ENCODE measurements at regions not wholly inside any gene's neighbourhood (a gene's known extent, or its start where the extent isn't known, plus 50 kb on each side); places are given as distances from the start of the nearest gene placed in this dataset.

DNA sequence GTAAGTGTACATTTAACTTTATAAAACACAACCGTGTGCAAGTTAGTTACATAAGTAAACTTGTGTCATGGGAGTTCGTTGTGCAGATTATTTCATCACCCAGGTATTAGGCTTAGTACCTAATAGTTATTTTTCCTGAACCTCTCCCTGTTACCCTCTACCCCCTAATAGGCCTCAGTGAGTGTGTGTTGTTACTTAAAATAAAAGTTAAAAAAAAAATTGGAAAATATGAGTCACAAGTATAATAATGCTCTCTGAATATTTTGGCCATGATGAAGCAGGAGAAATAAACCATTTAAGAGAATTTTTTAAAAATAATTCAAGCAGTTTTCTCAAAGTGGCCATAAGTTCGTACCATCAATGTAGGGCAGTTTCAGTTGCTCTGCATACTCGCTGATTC lies 105.1 kb upstream of the GRID2 start:
- no peak overlapping the region for H3K27ac ChIP-seq (ENCODE audit: low read length)
- Mint-ChIP-seq H3K27me3 (no peaks in the 10 kb centered on the region), H3K36me3 (no peaks in the 10 kb centered on the region), H3K9me3 (peaks cover 0 to 12% (median 0%) of the 10 kb centered on the region in 3 donors), H3K4me3 (no peak overlapping the region), H3K27ac (no peak overlapping the region), H3K4me1 (no peaks in the 10 kb centered on the region)
- H3K4me3 ChIP-seq (ENCODE audit: control insufficient read depth in 1 of 2, extremely low read depth in 1 of 2, low read length in 1 of 2), result no peak overlapping the region
- WGBS (ENCODE audit: insufficient coverage), result no CpG with 5 or more reads among the region's 4 CpGs
- CTCF ChIA-PET, result no interaction called here
- DNase-seq (no peak), ATAC-seq (replicated peaks in 1 of 4) (no peak)
- H3K36me3 ChIP-seq (ENCODE audit: control insufficient read depth in 2 of 2, extremely low read depth in 1 of 2, insufficient read depth in 1 of 2, low read length in 1 of 2), result no peaks in the 10 kb centered on the region
- no peaks in the 10 kb centered on the region for H3K9me3 ChIP-seq
- H3K27me3 ChIP-seq (replicated peaks in 1 of 2; ENCODE audit: control insufficient read depth in 2 of 2, extremely low read depth in 1 of 2, insufficient read depth in 2 of 2, low read length in 1 of 2), result no peaks in the 10 kb centered on the region
- no peaks in the 10 kb centered on the region for H3K4me1 ChIP-seq (ENCODE audit: control insufficient read depth in 1 of 2, extremely low read depth in 1 of 2, insufficient read depth in 2 of 2, low read length in 2 of 2)
- POLR2A ChIA-PET, result no interaction called here

DNA sequence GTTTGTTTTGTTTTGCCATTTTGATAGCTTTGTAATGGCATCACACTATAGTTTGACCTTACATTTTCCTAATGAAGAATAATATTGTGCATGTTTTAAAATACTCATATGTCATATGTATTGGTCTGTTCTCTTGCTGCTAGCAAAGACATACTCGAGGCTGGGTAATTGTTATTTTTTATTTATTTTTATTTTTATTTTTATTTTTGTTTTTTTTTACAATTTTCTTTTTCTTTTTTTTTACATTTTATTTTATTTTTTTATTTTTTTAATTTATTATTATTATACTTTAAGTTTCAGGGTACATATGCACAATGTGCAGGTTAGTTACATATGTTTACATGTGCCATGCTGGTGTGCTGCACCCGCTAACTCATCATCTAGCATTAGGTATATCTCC lies 104.6 kb upstream of the GRID2 start:
- no peaks in the 10 kb centered on the region for H3K27me3 Mint-ChIP-seq
- no CpG with 5 or more reads among the region's 2 CpGs for WGBS (ENCODE audit: insufficient coverage)
- H3K36me3 Mint-ChIP-seq, result no peaks in the 10 kb centered on the region
- peaks cover 0 to 12% (median 0%) of the 10 kb centered on the region in 3 donors for H3K9me3 Mint-ChIP-seq
- ATAC-seq (replicated peaks in 1 of 4), result no peak
- CTCF ChIA-PET, result no interaction called here
- H3K4me3 ChIP-seq (ENCODE audit: control insufficient read depth in 1 of 2, extremely low read depth in 1 of 2, low read length in 1 of 2), result no peak overlapping the region
- H3K27ac ChIP-seq (ENCODE audit: low read length), result no peak overlapping the region
- no peak overlapping the region for H3K4me3 Mint-ChIP-seq
- H3K9me3 ChIP-seq, result no peaks in the 10 kb centered on the region
- no peaks in the 10 kb centered on the region for H3K27me3 ChIP-seq (replicated peaks in 1 of 2; ENCODE audit: control insufficient read depth in 2 of 2, extremely low read depth in 1 of 2, insufficient read depth in 2 of 2, low read length in 1 of 2)
- H3K27ac Mint-ChIP-seq, result no peak overlapping the region
- H3K36me3 ChIP-seq (ENCODE audit: control insufficient read depth in 2 of 2, extremely low read depth in 1 of 2, insufficient read depth in 1 of 2, low read length in 1 of 2), result no peaks in the 10 kb centered on the region
- H3K4me1 ChIP-seq (ENCODE audit: control insufficient read depth in 1 of 2, extremely low read depth in 1 of 2, insufficient read depth in 2 of 2, low read length in 2 of 2), result no peaks in the 10 kb centered on the region
- POLR2A ChIA-PET, result no interaction called here
- no peak for DNase-seq
- H3K4me1 Mint-ChIP-seq, result no peaks in the 10 kb centered on the region

DNA sequence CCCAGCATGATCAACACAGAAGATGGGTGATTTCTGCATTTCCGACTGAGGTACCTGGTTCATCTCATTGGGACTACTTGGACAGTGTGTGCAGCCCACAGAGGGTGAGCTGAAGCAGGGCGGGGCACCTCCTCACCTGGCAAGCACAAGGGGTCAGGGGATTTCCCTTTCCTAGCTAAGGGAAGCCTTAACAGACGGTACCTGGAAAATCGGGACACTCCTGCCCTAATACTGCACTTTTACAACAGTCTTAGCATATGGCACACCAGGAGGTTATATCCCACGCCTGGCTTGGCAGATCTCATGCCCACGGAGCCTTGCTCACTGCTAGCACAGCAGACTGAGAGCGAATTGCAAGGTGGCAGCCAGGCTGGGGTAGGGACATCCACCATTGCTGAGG lies 92.9 kb upstream of the GRID2 start:
- DNase-seq (no peak), ATAC-seq (replicated peaks in 1 of 4) (no peak)
- Histone ChIP-seq H3K36me3 (ENCODE audit: control insufficient read depth in 2 of 2, extremely low read depth in 1 of 2, insufficient read depth in 1 of 2, low read length in 1 of 2) (no peaks in the 10 kb centered on the region), H3K27ac (ENCODE audit: low read length) (no peak overlapping the region), H3K4me3 (ENCODE audit: control insufficient read depth in 1 of 2, extremely low read depth in 1 of 2, low read length in 1 of 2) (no peak overlapping the region), H3K4me1 (ENCODE audit: control insufficient read depth in 1 of 2, extremely low read depth in 1 of 2, insufficient read depth in 2 of 2, low read length in 2 of 2) (no peaks in the 10 kb centered on the region), H3K27me3 (replicated peaks in 1 of 2; ENCODE audit: control insufficient read depth in 2 of 2, extremely low read depth in 1 of 2, insufficient read depth in 2 of 2, low read length in 1 of 2) (no peaks in the 10 kb centered on the region), H3K9me3 (no peaks in the 10 kb centered on the region)
- H3K36me3 Mint-ChIP-seq, result no peaks in the 10 kb centered on the region
- H3K4me1 Mint-ChIP-seq, result no peaks in the 10 kb centered on the region
- H3K27me3 Mint-ChIP-seq, result no peaks in the 10 kb centered on the region
- WGBS (ENCODE audit: insufficient coverage), result 66% methylated on average over 6 of the region's 7 CpGs
- H3K4me3 Mint-ChIP-seq, result no peak overlapping the region
- H3K9me3 Mint-ChIP-seq, result peaks cover 7 to 25% (median 13%) of the 10 kb centered on the region in 3 donors
- POLR2A ChIA-PET, result no interaction called here
- H3K27ac Mint-ChIP-seq, result no peak overlapping the region
- CTCF ChIA-PET, result no interaction called here

DNA sequence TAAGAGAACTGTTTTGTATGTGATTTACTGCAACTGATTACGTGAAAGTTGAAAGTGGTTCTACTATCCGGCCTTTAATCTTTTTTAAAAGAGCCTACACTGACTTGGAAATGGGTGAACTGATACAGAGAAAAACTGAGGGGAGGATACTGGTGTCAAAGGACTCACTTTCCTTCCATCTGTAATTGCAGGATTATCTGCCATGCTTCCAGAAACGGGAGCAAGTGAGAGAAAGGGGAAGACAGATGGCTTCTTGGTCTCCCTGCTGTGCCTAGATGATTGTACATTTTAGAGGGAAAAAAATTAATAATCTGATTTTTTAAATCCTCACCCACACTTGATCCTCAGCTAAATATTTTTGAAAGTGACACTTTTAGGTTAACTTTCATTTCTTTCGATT lies 88.3 kb upstream of the GRID2 start:
- Histone ChIP-seq H3K36me3 (ENCODE audit: control insufficient read depth in 2 of 2, extremely low read depth in 1 of 2, insufficient read depth in 1 of 2, low read length in 1 of 2) (no peaks in the 10 kb centered on the region), H3K4me1 (ENCODE audit: control insufficient read depth in 1 of 2, extremely low read depth in 1 of 2, insufficient read depth in 2 of 2, low read length in 2 of 2) (no peaks in the 10 kb centered on the region), H3K27me3 (replicated peaks in 1 of 2; ENCODE audit: control insufficient read depth in 2 of 2, extremely low read depth in 1 of 2, insufficient read depth in 2 of 2, low read length in 1 of 2) (no peaks in the 10 kb centered on the region), H3K9me3 (no peaks in the 10 kb centered on the region), H3K27ac (ENCODE audit: low read length) (no peak overlapping the region), H3K4me3 (ENCODE audit: control insufficient read depth in 1 of 2, extremely low read depth in 1 of 2, low read length in 1 of 2) (no peak overlapping the region)
- ChIA-PET CTCF (no interaction called here), POLR2A (no interaction called here)
- 93% methylated on average over 2 of the region's 4 CpGs for WGBS (ENCODE audit: insufficient coverage)
- DNase-seq, result no peak
- Mint-ChIP-seq H3K27ac (no peak overlapping the region), H3K9me3 (peaks cover 12 to 44% (median 25%) of the 10 kb centered on the region in 3 donors), H3K4me1 (no peaks in the 10 kb centered on the region), H3K36me3 (no peaks in the 10 kb centered on the region), H3K27me3 (no peaks in the 10 kb centered on the region), H3K4me3 (no peak overlapping the region)
- no peak for ATAC-seq (replicated peaks in 1 of 4)

DNA sequence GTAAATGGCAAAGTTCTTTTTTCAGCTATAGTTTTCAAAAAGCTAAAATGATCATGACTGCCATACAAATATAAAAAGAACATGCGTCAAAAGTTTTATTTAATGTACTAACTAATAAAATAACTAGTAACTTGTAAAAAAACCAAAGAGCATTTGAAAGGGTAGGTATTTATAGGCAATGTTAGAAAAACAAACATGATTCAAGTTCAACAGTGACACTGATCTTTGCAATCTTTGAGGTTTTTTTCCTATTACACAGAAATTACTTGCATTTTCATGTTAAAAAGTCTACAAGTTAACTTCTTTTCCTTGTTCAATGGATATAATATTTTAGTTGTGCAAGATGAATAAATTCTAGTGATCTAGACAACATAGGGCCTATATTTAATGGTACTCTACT lies 72.3 kb upstream of the GRID2 start:
- H3K4me3 Mint-ChIP-seq, result no peak overlapping the region
- ChIA-PET CTCF (no interaction called here), POLR2A (interaction anchor here in 1 of 2 donors (0.7 kb wide), 1 partner anchor 1162 kb away, joined by 3 read pairs; no protein-coding TSS in a partner anchor)
- Histone ChIP-seq H3K4me3 (ENCODE audit: control insufficient read depth in 1 of 2, extremely low read depth in 1 of 2, low read length in 1 of 2) (no peak overlapping the region), H3K27ac (ENCODE audit: low read length) (no peak overlapping the region), H3K36me3 (ENCODE audit: control insufficient read depth in 2 of 2, extremely low read depth in 1 of 2, insufficient read depth in 1 of 2, low read length in 1 of 2) (no peaks in the 10 kb centered on the region), H3K9me3 (no peaks in the 10 kb centered on the region), H3K27me3 (replicated peaks in 1 of 2; ENCODE audit: control insufficient read depth in 2 of 2, extremely low read depth in 1 of 2, insufficient read depth in 2 of 2, low read length in 1 of 2) (no peaks in the 10 kb centered on the region), H3K4me1 (ENCODE audit: control insufficient read depth in 1 of 2, extremely low read depth in 1 of 2, insufficient read depth in 2 of 2, low read length in 2 of 2) (no peaks in the 10 kb centered on the region)
- peaks cover under 1 to 8% (median 2%) of the 10 kb centered on the region in 3 donors for H3K9me3 Mint-ChIP-seq
- no peaks in the 10 kb centered on the region for H3K27me3 Mint-ChIP-seq
- DNase-seq, result no peak
- no peaks in the 10 kb centered on the region for H3K36me3 Mint-ChIP-seq
- ATAC-seq (replicated peaks in 1 of 4), result no peak
- H3K27ac Mint-ChIP-seq, result no peak overlapping the region
- WGBS (ENCODE audit: insufficient coverage), result no CpG with 5 or more reads among the region's 1 CpG
- no peaks in the 10 kb centered on the region for H3K4me1 Mint-ChIP-seq

DNA sequence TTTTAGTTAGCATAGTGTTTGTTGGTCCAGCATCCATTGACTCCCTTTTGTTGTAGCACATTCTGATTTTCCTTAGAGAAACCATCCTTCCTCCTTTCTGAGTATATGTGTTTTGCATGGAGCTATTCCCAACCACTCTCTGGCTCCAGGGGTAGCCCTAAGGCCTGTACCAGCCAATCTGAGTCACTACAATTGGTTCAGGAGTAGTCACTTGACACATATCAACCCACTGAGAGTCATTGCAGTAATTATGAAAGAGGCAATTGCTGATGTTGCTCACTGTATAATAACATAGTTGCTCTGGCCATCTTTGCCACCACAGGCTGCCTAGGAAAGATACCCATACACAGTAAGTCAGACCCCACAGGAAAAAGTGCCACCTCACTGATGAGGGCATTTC lies 71.2 kb upstream of the GRID2 start:
- Mint-ChIP-seq H3K4me3 (no peak overlapping the region), H3K4me1 (no peaks in the 10 kb centered on the region), H3K27ac (no peak overlapping the region), H3K27me3 (no peaks in the 10 kb centered on the region), H3K36me3 (no peaks in the 10 kb centered on the region), H3K9me3 (peaks cover 0 to 8% (median 4%) of the 10 kb centered on the region in 3 donors)
- H3K4me1 ChIP-seq (ENCODE audit: control insufficient read depth in 1 of 2, extremely low read depth in 1 of 2, insufficient read depth in 2 of 2, low read length in 2 of 2), result no peaks in the 10 kb centered on the region
- H3K4me3 ChIP-seq (ENCODE audit: control insufficient read depth in 1 of 2, extremely low read depth in 1 of 2, low read length in 1 of 2), result no peak overlapping the region
- no peaks in the 10 kb centered on the region for H3K36me3 ChIP-seq (ENCODE audit: control insufficient read depth in 2 of 2, extremely low read depth in 1 of 2, insufficient read depth in 1 of 2, low read length in 1 of 2)
- H3K27me3 ChIP-seq (replicated peaks in 1 of 2; ENCODE audit: control insufficient read depth in 2 of 2, extremely low read depth in 1 of 2, insufficient read depth in 2 of 2, low read length in 1 of 2), result no peaks in the 10 kb centered on the region
- POLR2A ChIA-PET, result no interaction called here
- DNase-seq (no peak), ATAC-seq (replicated peaks in 1 of 4) (no peak)
- H3K9me3 ChIP-seq, result no peaks in the 10 kb centered on the region
- CTCF ChIA-PET, result no interaction called here
- no peak overlapping the region for H3K27ac ChIP-seq (ENCODE audit: low read length)

DNA sequence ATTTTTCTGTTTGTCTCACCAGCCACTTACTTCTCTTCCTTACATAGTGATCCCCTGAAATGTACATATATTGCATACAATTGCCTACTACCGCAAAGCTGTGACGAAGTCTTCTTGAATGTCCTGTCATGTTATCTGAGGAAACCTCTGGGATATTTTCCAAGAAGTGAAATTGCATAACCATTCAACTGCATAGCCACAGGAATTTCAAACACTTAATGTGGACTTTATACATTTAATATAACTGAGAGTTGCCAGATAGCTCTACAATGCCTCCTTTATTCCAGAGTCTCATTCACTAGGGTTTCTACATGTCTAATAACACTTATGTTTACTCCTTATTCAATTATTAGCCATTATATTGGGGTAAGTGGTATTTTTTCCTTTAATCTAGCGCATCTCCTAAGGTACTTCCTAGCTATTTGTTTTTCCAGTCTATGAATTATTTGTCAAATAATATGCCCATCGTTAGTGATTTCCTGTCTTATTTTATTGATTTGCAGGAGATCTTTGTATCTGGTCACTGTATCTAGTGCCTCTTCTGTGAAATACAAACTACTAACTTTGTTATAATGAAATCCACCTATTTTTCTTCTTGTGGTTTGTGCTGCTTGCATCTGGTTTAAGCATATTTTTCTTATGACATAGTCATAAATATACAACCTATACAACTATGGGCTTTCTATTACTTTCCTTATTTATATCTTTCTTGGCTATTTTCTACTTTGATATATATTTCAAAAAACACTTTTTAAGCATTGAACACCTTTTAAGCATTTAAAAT lies 69.2 kb upstream of the GRID2 start:
- no peak overlapping the region for H3K27ac ChIP-seq (ENCODE audit: low read length)
- ATAC-seq (replicated peaks in 1 of 4) (no peak), DNase-seq (no peak)
- H3K27me3 ChIP-seq (replicated peaks in 1 of 2; ENCODE audit: control insufficient read depth in 2 of 2, extremely low read depth in 1 of 2, insufficient read depth in 2 of 2, low read length in 1 of 2), result no peaks in the 10 kb centered on the region
- no peaks in the 10 kb centered on the region for H3K36me3 ChIP-seq (ENCODE audit: control insufficient read depth in 2 of 2, extremely low read depth in 1 of 2, insufficient read depth in 1 of 2, low read length in 1 of 2)
- CTCF ChIA-PET, result no interaction called here
- POLR2A ChIA-PET, result interaction anchor here in 1 of 2 donors (0.6 kb wide), 1 partner anchor 287 kb away, joined by 3 read pairs; no protein-coding TSS in a partner anchor
- Mint-ChIP-seq H3K4me3 (no peak overlapping the region), H3K27ac (no peak overlapping the region), H3K36me3 (no peaks in the 10 kb centered on the region), H3K4me1 (no peaks in the 10 kb centered on the region), H3K27me3 (no peaks in the 10 kb centered on the region), H3K9me3 (peaks cover 5 to 21% (median 14%) of the 10 kb centered on the region in 3 donors)
- H3K4me1 ChIP-seq (ENCODE audit: control insufficient read depth in 1 of 2, extremely low read depth in 1 of 2, insufficient read depth in 2 of 2, low read length in 2 of 2), result no peaks in the 10 kb centered on the region
- H3K4me3 ChIP-seq (ENCODE audit: control insufficient read depth in 1 of 2, extremely low read depth in 1 of 2, low read length in 1 of 2), result no peak overlapping the region
- no CpG with 5 or more reads among the region's 4 CpGs for WGBS (ENCODE audit: insufficient coverage)
- H3K9me3 ChIP-seq, result no peaks in the 10 kb centered on the region

Data from T-cell (primary cell).